Esophagus squamous epithelium (tissue), 5 donors: ENCODE measurements at regions not wholly inside any gene's neighbourhood (a gene's known extent, or its start where the extent isn't known, plus 50 kb on each side); places are given as distances from the start of the nearest gene placed in this dataset.

Experiments used
- DNase-seq: peaks from one replicate; lab custom pipeline; 2025; lab: John Stamatoyannopoulos, UW
- H3K27ac ChIP-seq, 4 donors: fragments of 200-600 bp; sonication (generic); one replicate each; pipeline ENCODE4 v1.5.1; 2016 to 2019; ENCODE audit warnings: mild to moderate bottlenecking in 1 of 4
- H3K27me3 ChIP-seq, 4 donors: fragments of 200-600 bp; sonication (generic); 1 replicate in 3 of 4; 2 replicates in 1 of 4; pipeline versions ENCODE4 v1.5.1 to v1.6.0; 2017 to 2021; ENCODE audit warnings: antibody characterized with exemption in 1 of 4
- H3K36me3 ChIP-seq, 3 donors: fragments of 200-600 bp; sonication (generic); one replicate each; pipeline ENCODE4 v1.5.1; 2016 to 2019
- H3K4me1 ChIP-seq, 3 donors: fragments of 200-600 bp; sonication (generic); one replicate each; pipeline ENCODE4 v1.5.1; 2017 to 2019
- H3K4me3 ChIP-seq, 4 donors: fragments of 200-600 bp; sonication (generic); 1 replicate in 3 of 4; 2 replicates in 1 of 4; pipeline ENCODE4 v1.5.1; 2016 to 2019; ENCODE audit warnings: mild to moderate bottlenecking in 2 of 4, moderate library complexity in 1 of 4
- H3K9me3 ChIP-seq, 3 donors: fragments of 200-600 bp; sonication (generic); one replicate each; pipeline ENCODE4 v1.5.1; 2016 to 2019
- POLR2A ChIP-seq, 4 donors: fragments of 450-650 bp; IDR thresholded peaks; one replicate each; pipeline ENCODE4 v1.6.1; 2017; ENCODE audit warnings: antibody characterized with exemption in 4 of 4, mild to moderate bottlenecking in 4 of 4, moderate library complexity in 3 of 4
- WGBS, 2 donors: methylation state at CpG; one replicate each; pipeline ENCODE4 v1.1.5; 2018; 5-methylcytosine and 5-hydroxymethylcytosine counted together
- intact Hi-C: fragments of 100-400 bp; cut with DNase I; formaldehyde crosslinking; loops from one replicate; pipeline ENCODE4 v1.15.0; 2022
- TF ChIP-seq, protein P1 (sequence below), 6 experiments: fragments of 450-650 bp in 4 of 6; fragments of 200-600 bp in 2 of 6; sonication (generic) in 2 of 6; IDR thresholded peaks; one replicate each; pipeline ENCODE4 v1.5.1; 2016 to 2019; ENCODE audit warnings: antibody characterized with exemption in 6 of 6, mild to moderate bottlenecking in 4 of 6, moderate library complexity in 4 of 6
- donor health status: DM: yes; HTN: yes; CAD: no.

DNA sequence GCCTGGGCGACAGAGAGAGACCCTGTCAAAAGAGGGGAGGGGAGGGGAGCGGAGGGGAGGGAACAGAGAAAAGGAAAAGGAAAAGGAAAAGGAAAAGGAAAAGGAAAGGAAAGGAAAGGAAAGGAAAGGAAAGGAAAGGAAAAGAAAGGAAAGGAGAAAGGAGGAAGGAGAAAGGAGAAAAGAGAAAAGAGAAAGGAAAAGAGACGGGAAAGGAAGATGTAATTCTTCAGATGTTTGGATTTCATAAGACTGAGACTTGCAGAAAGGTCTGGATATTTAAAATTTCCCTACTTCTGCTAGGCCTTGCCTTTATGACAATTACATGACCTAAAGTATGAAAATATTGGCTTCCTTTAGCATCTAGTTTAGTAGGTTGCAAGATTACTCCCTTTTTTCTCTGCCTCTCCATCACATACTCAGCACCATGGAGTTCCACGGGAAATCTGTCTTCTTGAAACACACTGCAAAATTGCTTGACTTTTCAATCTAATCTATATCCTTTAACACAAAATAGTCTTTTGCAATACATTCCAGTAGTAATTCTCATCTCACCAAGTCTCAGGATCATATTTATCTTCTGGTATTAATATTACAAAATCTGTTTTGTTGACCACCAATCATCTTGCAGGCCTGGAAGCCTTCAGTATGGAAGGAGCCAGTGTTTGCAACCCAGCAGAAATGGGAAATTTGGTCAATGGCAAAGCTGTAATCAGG is 383.5 kb downstream of the ZEB2 start:
- Histone ChIP-seq H3K27me3 (no peaks in the 10 kb centered on the region), H3K36me3 (no peaks in the 10 kb centered on the region), H3K27ac (no peak overlapping the region), H3K4me1 (no peaks in the 10 kb centered on the region), H3K9me3 (no peaks in the 10 kb centered on the region), H3K4me3 (no peak overlapping the region)
- intact Hi-C loops: no loop called here
- no peak for DNase-seq
- WGBS, 2 donors: 90 to 98% methylated on average over 4 of the region's 4 CpGs
- TF ChIP-seq POLR2A (IDR thresholded peaks at IDR 0.05): no peak
- TF ChIP-seq, protein P1, sequence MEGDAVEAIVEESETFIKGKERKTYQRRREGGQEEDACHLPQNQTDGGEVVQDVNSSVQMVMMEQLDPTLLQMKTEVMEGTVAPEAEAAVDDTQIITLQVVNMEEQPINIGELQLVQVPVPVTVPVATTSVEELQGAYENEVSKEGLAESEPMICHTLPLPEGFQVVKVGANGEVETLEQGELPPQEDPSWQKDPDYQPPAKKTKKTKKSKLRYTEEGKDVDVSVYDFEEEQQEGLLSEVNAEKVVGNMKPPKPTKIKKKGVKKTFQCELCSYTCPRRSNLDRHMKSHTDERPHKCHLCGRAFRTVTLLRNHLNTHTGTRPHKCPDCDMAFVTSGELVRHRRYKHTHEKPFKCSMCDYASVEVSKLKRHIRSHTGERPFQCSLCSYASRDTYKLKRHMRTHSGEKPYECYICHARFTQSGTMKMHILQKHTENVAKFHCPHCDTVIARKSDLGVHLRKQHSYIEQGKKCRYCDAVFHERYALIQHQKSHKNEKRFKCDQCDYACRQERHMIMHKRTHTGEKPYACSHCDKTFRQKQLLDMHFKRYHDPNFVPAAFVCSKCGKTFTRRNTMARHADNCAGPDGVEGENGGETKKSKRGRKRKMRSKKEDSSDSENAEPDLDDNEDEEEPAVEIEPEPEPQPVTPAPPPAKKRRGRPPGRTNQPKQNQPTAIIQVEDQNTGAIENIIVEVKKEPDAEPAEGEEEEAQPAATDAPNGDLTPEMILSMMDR (IDR thresholded peaks at IDR 0.05): no peak

DNA sequence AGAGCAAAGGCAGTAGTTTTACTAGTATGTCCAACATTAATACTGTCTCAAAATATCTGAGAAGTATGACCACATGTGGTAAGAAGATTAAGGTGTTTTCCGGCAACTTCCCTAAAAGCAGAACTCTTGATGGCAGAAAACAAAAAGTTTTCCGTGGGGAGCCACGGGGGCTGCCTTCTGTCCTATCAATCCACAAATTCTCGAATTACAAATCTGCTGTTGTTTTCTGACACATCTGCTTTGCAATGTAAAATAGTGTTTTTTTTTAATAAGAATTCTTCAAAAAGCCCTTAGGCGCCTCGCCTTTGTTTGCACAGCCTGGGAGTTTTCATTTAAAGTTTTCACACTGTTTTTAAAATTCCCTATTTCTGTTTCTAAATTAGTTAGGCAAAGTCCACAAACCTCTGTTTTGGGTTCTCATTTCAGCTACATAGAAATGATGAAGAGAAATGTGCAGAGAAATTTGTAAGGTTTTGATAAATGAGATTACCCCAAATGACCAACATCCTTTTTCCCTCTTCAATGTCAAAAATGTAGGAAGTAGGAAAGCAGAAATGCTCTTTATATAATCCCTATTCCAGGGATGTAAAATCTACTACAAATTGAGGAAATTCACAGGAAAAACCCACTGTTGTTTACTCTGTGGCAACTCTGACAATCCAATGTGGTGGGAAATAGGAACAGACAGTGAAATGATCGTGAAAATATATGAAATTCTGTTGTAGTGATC is 385.8 kb downstream of the ZEB2 start:
- no peaks in the 10 kb centered on the region for H3K36me3 ChIP-seq
- TF ChIP-seq POLR2A (IDR thresholded peaks at IDR 0.05): no peak
- TF ChIP-seq, protein P1 (IDR thresholded peaks at IDR 0.05): no peak
- DNase-seq: no peak
- WGBS, 2 donors: 53 to 65% methylated on average over 7 of the region's 7 CpGs
- H3K4me3 ChIP-seq: no peak overlapping the region
- no peaks in the 10 kb centered on the region for H3K4me1 ChIP-seq
- H3K9me3 ChIP-seq: no peaks in the 10 kb centered on the region
- no peak overlapping the region for H3K27ac ChIP-seq
- intact Hi-C loops: no loop called here
- no peaks in the 10 kb centered on the region for H3K27me3 ChIP-seq

DNA sequence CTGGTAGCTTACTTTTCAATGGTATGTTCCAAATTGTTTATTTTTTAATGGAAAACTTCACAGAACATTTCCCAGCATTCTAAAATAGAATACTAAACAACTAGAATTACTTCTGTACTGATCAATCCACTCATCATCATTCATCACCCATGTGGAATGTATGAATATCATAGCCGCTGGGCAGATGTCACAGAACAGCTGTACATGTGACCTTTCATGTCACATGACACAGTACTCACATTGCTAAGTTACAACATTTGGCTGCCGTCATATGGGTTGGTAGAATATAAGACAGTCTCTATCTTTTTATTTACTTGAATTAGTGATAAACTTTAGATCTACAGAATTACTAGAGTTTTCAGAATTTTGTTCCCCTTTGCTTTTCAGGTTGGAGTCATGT is 387.6 kb downstream of the ZEB2 start:
- Histone ChIP-seq H3K4me1 (no peaks in the 10 kb centered on the region), H3K36me3 (no peaks in the 10 kb centered on the region), H3K27me3 (no peaks in the 10 kb centered on the region), H3K9me3 (no peaks in the 10 kb centered on the region), H3K4me3 (no peak overlapping the region), H3K27ac (no peak overlapping the region)
- intact Hi-C loops: no loop called here
- TF ChIP-seq POLR2A (IDR thresholded peaks at IDR 0.05): no peak
- TF ChIP-seq, protein P1 (IDR thresholded peaks at IDR 0.05): no peak
- no peak for DNase-seq
- WGBS, 2 donors: 83 to 93% methylated on average over 2 of the region's 2 CpGs

DNA sequence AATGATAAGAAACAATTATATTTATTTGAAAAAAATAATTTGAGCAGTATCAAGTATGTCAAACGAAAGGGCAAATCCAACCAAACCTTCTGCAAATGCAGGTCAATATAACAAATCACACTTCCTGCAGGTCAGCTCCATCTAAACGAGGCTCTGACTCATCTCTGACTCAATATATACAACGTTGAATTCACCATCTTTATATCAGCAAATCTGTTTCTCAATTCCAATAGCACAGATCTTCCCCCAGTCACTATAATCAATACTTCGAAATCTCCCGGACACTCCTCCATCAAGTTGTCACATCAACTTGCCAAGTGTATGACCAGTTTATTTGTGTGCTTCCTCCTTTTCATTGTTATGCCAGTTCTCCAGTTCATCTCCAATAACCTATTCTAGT is 388.9 kb downstream of the ZEB2 start:
- no peak overlapping the region for H3K4me3 ChIP-seq
- no peaks in the 10 kb centered on the region for H3K4me1 ChIP-seq
- H3K27me3 ChIP-seq: no peaks in the 10 kb centered on the region
- no peak for DNase-seq
- H3K9me3 ChIP-seq: no peaks in the 10 kb centered on the region
- no peak overlapping the region for H3K27ac ChIP-seq
- WGBS, 2 donors: 55 to 71% methylated on average over 5 of the region's 5 CpGs
- intact Hi-C loops: no loop called here
- TF ChIP-seq, protein P1 (IDR thresholded peaks at IDR 0.05): no peak
- no peak for TF ChIP-seq POLR2A (IDR thresholded peaks at IDR 0.05)
- H3K36me3 ChIP-seq: no peaks in the 10 kb centered on the region

DNA sequence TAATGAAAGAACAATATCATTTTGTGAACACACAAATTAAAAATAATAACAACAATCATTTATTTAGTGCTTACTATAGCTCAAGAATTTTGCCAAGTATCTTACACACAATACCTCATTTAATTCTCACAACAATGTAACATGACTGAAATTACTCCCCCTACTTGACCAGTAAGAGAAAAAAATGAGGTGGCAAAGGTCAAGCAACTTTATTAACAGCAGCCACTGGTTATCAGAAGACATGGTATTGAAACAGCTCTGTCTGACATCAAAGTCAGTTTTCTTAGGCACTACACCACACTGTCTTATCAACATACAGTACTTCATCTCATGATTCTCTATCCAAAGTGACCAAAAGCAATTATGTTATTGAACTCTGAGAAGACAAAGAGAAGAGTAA is 389.4 kb downstream of the ZEB2 start:
- DNase-seq: no peak
- H3K36me3 ChIP-seq: no peaks in the 10 kb centered on the region
- no peak overlapping the region for H3K4me3 ChIP-seq
- no peaks in the 10 kb centered on the region for H3K4me1 ChIP-seq
- no peaks in the 10 kb centered on the region for H3K27me3 ChIP-seq
- no peak overlapping the region for H3K27ac ChIP-seq
- TF ChIP-seq POLR2A (IDR thresholded peaks at IDR 0.05): no peak
- TF ChIP-seq, protein P1 (IDR thresholded peaks at IDR 0.05): no peak
- intact Hi-C loops: no loop called here
- no peaks in the 10 kb centered on the region for H3K9me3 ChIP-seq
